IPS-NIHi7 (cell line): ENCODE measurements at regions not wholly inside any gene's neighbourhood (a gene's known extent, or its start where the extent isn't known, plus 50 kb on each side); places are given as distances from the start of the nearest gene placed in this dataset.
"Not testable (repeated sequence)": the region's sequence is repeated elsewhere in the genome, so short reads cannot be mapped to it uniquely, and the experiment has no call there.

Experiments
- DNase-seq: peaks from one replicate; pipeline ENCODE4 v3.0.0; 2012; ENCODE audit warnings: mixed read lengths; ENCODE audit errors: extremely low spot score

- DNase-seq = no peak
These were observed 116.6 kb upstream of the MYCN start for GRCh38 chr2:15823459-15824396.

- DNase-seq = not testable (repeated sequence)
These were observed 115.9 kb upstream of the MYCN start for GRCh38 chr2:15824467-15824866.

GRCh38 chr2:15825276-15825980 is 114.9 kb upstream of the MYCN start:
- no peak for DNase-seq

DNA sequence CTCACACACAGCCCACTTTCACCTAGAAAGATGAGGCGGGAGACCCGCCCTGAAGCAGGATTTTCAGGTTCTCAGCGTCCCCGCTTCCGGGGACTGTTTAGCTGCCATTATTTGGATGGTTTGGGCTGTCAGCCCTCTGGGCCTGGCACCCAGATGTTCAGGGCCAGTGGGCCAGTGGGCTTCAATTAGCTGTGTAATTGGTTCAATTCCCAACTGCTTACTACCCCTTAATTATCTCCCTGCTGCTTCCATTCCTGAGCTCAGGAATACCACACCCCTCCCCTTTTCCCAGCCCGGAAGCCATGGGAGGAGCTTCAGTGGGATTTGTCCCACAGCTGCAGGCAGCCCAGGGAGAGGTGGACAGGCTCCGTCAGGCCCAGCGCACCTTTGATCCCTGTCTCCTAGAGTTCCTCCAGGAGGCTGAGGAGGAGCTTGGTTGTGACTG is 114.1 kb upstream of the MYCN start:
- peak; percentile 93 for DNase-seq

DNA sequence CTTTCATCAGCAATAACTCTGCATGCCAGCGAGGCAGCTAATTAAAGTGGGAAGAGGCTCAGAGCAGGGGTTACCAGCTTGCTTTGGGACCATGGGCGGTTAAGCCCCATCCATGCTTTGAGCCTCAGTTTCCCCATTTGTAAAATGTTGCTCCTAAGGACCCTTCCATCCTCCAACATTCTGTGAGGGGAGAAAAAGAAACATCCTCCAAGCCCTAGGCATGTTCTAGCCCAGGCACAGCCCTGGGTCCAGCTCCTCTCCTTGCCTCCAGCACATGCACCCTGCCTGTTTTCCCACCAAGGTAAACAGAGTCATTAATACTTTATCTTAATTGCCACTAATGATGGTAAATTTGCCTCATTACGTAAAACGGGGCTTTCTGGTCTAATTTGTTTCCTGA is 113.3 kb upstream of the MYCN start:
- no peak for DNase-seq

DNA sequence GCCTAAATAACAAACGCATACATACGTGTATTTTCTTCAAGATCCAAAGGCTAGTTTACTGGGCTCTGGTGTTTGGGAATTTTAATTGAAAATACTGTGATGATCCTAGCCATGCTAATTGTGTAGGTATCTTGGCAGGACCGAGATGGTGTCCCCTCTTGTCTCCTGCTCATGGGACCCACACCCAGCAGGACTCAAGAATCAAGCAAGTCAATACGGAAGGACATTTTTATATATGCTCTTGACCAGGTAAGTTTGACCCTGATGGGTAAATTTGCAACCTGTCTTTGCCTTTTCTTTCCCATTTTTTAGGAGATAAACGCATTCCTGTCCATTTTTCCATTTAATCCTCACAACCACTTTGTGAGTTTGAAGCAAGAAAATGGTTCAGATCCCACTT is 111.8 kb upstream of the MYCN start:
- DNase-seq = no peak

- DNase-seq = no peak
These were observed 111.1 kb upstream of the MYCN start for GRCh38 chr2:15829091-15829801.

DNA sequence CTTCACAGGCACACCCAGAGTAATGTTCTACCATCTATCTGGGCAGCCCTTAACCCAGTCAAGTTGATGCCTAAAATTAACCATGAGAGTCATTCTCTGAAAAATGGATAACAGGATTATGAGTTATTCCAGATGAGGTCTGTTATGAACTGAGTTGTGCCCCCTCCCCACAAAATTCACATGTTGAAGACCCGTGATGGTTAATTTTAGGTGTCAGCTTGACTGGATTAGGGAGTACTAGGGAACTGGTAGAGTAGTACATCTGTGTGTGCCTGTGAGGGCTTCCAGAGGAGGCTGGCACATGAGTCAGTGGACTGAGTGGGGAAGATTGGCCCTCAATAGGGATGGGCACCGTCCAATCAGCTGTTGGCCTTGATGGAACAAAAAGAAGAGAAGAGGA is 110.4 kb upstream of the MYCN start:
- no peak for DNase-seq

DNA sequence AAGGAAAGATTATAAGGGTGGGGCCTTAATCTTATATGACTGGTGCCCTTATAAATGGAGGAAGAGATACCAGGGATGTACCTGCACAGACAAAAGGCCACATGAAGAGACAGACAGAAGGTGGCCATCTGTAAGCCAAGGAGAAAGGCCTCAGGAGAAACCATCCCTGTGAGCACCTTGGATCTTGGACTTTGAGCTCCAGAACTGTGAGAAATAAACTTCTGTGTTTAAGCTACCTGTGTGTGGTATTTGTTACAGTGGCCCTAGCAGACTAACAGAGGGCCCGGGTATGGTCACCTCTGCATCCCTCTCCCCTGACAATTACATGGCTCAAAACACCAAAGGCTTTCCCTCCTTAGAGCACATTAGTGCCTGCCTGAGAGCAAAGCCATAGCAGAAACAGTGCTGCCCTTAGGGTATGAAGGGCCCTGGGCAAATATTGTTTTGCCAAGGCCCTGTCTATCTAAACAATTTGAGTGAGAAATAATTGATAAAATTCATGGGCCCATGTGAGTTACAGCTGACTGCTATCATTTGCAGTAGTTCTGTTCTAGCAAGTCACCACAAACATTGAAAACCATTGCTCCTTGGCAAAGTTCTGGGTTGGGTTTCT is 109.3 kb upstream of the MYCN start:
- DNase-seq = no peak

GRCh38 chr2:15832030-15832709 is 108.2 kb upstream of the MYCN start:
- DNase-seq = no peak

DNA sequence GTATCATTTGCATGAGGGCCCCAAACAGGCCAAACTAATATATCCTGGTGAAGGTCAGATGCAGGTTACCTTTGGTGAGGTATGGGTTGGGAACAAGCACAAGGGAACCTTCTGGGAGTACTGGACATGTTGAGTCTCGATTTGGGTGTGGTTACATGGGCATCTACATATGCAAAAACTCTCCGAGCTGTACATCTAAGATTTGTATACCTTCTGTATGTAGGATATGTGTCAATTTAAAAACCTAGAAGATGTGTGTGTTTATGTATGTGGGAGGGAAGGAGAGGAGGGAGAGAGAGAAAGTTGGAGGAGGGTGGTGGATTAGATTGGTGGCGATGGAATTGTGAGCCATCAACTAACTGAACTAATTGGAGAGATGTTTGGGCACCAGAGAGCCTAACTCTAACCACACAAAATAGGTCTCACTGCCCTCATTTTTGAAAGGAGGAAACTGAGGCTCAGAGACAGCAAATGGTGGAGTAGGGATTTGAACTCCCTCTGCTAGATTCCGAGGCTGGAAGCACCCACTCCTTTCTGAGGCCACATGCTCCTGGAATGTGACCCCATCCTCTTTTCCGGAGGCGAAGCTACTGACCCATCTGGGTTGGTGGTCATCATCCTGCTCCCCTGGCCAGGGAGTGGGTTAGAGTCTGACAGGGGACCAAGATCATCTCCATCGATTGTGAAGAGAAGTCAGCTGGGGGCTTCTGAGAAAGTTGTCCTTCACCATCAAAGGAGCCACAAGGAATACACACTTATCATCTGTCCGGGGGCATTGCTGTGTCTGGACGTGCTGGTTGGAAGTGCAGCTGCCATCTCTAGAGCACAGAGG is 107.3 kb upstream of the MYCN start:
- no peak for DNase-seq

DNA sequence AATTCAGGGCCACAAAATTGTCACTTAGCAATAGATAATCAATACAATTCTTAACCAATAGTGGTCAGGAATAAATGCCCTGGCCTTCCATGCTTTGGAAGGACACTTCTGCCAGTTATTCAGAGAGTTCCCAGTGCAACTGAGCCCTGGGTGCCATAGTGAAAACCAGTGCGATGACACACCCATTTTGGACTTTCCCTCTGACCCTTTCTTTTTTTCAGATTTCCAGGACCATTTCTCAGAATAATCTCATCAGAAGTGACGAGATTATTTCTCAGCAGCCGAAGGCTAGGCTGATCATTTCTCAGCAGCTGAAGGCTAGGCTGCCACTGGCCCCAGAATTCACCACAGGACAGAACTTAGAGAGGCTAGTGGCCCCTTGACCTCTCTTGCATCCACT is 106.6 kb upstream of the MYCN start:
- DNase-seq = no peak

GRCh38 chr2:15834381-15835031 is 105.8 kb upstream of the MYCN start:
- DNase-seq = no peak

- DNase-seq = no peak
These were observed 104.2 kb upstream of the MYCN start for GRCh38 chr2:15835991-15836688.

DNA sequence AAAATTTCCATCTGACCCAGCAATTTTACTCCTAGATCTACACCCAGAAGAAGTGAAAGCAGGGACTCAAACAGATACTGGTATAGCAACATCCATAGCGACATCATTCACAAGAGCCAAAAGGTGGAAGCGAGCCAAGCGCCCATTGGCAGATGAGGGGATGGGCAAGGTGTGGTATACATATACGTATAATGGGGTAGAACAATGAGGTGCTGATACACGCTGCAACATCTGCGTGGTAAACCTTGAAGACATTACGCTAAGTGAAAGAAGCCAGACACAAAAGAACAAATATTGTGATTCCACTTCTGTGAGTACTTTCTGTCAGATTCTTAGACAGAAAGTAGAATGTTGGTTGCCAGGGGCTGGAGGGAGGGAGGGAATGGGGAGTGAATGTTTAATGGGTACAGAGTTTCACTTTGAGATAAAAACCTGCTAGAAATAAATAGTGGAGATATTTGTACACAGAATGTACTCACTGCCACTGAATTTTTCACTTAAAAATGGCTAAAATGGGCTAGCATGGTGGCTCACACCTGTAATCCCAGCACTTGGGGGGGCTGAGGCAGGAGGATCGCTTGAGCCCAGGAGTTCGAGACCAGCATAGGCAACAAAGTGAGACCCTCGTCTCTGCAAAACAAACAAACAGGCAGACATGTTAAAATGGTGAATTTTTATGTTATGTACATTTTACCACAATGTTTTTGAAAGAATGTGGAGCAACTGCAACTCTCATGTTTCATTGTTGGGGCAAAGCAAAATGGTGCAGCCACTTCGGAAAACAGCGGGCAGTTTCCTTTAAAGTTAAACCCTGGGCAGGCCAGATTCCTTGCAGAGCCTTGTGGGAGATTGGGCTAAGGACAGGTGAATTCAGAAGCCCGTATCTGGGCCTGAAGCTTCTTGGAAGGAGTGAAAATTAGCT is 103.4 kb upstream of the MYCN start:
- no peak for DNase-seq

GRCh38 chr2:15838481-15839090 is 101.8 kb upstream of the MYCN start:
- no peak for DNase-seq

DNA sequence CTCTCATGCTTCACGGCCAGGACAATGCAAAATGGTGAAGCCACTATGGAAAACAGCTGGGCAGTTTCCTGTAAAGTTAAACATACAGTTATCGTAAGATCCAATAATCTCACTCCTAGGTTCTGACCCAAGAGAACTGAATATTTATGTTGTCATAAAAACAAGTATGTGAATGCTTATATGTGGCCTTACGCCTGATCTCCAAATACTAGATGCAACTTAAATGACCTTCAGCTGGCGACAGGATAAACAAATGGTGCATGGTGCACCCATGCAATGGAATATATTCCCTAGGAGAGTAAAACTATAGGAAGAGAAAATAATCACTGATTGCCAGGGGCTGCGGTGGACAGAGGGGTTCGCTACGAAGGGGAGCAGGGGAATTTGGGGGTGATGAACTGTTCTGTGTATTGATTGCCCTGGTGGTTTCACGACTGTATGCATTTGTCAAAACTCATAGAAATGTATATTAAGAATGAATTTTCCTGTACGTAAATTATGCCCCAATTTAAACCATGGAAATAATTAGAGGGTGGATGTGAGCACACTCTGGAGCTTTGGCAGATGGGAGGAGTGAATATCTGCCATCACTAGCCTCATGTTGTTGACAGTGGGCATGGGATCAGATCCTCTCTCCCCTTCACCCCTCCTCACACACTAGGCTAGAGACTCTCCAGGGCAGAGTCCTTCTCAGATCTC is 100.8 kb upstream of the MYCN start:
- no peak for DNase-seq
